Thoracic aorta (tissue), 2 donors: ENCODE measurements at regions not wholly inside any gene's neighbourhood (a gene's known extent, or its start where the extent isn't known, plus 50 kb on each side); places are given as distances from the start of the nearest gene placed in this dataset.

ENCODE experiments used
- ATAC-seq: fragments of 150-250 bp; one replicate; pipeline ENCODE4 v1.8.0; 2017; ENCODE audit warnings: low read depth; ENCODE audit not compliant: insufficient number of reproducible peaks, low FRiP score
- DNase-seq: peaks from one replicate; pipeline ENCODE4 v3.0.0-alpha.2; 2020; ENCODE audit warnings: low spot score
- H3K27ac ChIP-seq, 2 donors: fragments of 200-600 bp; sonication (generic); 1 replicate in 1 of 2; 2 replicates in 1 of 2; pipeline ENCODE4 v1.5.1; 2016; ENCODE audit warnings: mild to moderate bottlenecking in 2 of 2, moderate library complexity in 2 of 2
- H3K27me3 ChIP-seq: fragments of 200-600 bp; sonication (generic); replicated peaks from 2 replicates; pipeline ENCODE4 v1.6.0; 2016; ENCODE audit warnings: mild to moderate bottlenecking; ENCODE audit not compliant: insufficient read depth
- H3K36me3 ChIP-seq: fragments of 200-600 bp; sonication (generic); one replicate; pipeline ENCODE4 v1.5.1; 2016
- H3K4me1 ChIP-seq, 2 donors: fragments of 200-600 bp; sonication (generic); 1 replicate in 1 of 2; 2 replicates in 1 of 2; pipeline versions ENCODE4 v1.5.1 to v1.6.0; 2016; ENCODE audit warnings: low read depth in 2 of 2, mild to moderate bottlenecking in 1 of 2; ENCODE audit not compliant: control insufficient read depth in 1 of 2
- H3K4me3 ChIP-seq: fragments of 200-600 bp; sonication (generic); 2 replicates; pipeline ENCODE4 v1.5.1; 2016; ENCODE audit warnings: mild to moderate bottlenecking
- H3K9me3 ChIP-seq: fragments of 200-600 bp; sonication (generic); 2 replicates; pipeline ENCODE4 v1.5.1; 2016
- TF ChIP-seq, protein P1 (sequence below): fragments of 200-600 bp; sonication (generic); IDR thresholded peaks from one replicate; pipeline ENCODE4 v1.5.1; 2019; ENCODE audit warnings: antibody characterized with exemption

GRCh38 chr5:173452119-173452905 is 124.1 kb upstream of the STC2 start:
- Histone ChIP-seq H3K4me3 (no peak overlapping the region), H3K36me3 (no peaks in the 10 kb centered on the region), H3K27me3 (no peaks in the 10 kb centered on the region), H3K4me1 (peaks cover 13 to 16% of the 10 kb centered on the region in 2 donors), H3K9me3 (no peaks in the 10 kb centered on the region), H3K27ac (no peak overlapping the region)
- no peak for ATAC-seq
- TF ChIP-seq, protein P1, sequence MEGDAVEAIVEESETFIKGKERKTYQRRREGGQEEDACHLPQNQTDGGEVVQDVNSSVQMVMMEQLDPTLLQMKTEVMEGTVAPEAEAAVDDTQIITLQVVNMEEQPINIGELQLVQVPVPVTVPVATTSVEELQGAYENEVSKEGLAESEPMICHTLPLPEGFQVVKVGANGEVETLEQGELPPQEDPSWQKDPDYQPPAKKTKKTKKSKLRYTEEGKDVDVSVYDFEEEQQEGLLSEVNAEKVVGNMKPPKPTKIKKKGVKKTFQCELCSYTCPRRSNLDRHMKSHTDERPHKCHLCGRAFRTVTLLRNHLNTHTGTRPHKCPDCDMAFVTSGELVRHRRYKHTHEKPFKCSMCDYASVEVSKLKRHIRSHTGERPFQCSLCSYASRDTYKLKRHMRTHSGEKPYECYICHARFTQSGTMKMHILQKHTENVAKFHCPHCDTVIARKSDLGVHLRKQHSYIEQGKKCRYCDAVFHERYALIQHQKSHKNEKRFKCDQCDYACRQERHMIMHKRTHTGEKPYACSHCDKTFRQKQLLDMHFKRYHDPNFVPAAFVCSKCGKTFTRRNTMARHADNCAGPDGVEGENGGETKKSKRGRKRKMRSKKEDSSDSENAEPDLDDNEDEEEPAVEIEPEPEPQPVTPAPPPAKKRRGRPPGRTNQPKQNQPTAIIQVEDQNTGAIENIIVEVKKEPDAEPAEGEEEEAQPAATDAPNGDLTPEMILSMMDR: no peak
- no peak for DNase-seq

DNA sequence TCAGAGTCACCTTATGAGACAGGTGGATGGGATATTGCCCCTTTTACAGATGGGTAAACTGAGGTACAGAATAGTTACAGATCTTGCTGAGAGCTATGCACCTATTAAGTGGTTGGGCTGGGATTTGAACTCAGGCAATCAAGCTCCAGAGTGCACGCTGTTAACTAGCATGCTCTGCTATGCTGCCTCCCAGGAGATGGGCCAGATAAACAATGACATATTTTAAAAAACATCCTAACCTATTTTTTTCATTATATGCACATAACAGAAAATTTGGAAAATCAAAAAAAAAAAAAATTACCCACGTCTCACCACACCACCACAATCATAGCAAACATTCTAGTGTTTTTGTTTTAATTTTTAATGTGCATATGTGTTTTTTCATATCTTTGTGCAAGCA is 123.4 kb upstream of the STC2 start:
- Histone ChIP-seq H3K36me3 (no peaks in the 10 kb centered on the region), H3K27me3 (no peaks in the 10 kb centered on the region), H3K27ac (no peak overlapping the region), H3K4me3 (no peak overlapping the region), H3K4me1 (peaks cover 9 to 12% of the 10 kb centered on the region in 2 donors), H3K9me3 (no peaks in the 10 kb centered on the region)
- TF ChIP-seq, protein P1: no peak
- no peak for ATAC-seq
- DNase-seq: no peak

- TF ChIP-seq, protein P1: peak; percentile 46
- H3K27me3 ChIP-seq: no peaks in the 10 kb centered on the region
- ATAC-seq (no peak), DNase-seq (no peak)
- H3K36me3 ChIP-seq: no peaks in the 10 kb centered on the region
- no peak overlapping the region for H3K4me3 ChIP-seq
- no peak overlapping the region for H3K27ac ChIP-seq
- no peaks in the 10 kb centered on the region for H3K9me3 ChIP-seq
- peaks cover 9 to 12% of the 10 kb centered on the region in 2 donors for H3K4me1 ChIP-seq
Measured at GRCh38 chr5:173451031-173451430, 122.8 kb upstream of the STC2 start.

- Histone ChIP-seq H3K27me3 (no peaks in the 10 kb centered on the region), H3K9me3 (no peaks in the 10 kb centered on the region), H3K4me1 (peaks cover 4 to 8% of the 10 kb centered on the region in 2 donors), H3K27ac (no peak overlapping the region), H3K36me3 (no peaks in the 10 kb centered on the region), H3K4me3 (no peak overlapping the region)
- ATAC-seq (no peak), DNase-seq (no peak)
- TF ChIP-seq, protein P1: no peak
Measured at GRCh38 chr5:173450188-173450587, 122.0 kb upstream of the STC2 start.

GRCh38 chr5:173448856-173449255 is 120.6 kb upstream of the STC2 start:
- ATAC-seq (no peak), DNase-seq (no peak)
- TF ChIP-seq, protein P1: no peak
- Histone ChIP-seq H3K4me3 (no peak overlapping the region), H3K4me1 (no peaks in the 10 kb centered on the region), H3K27ac (no peak overlapping the region), H3K9me3 (no peaks in the 10 kb centered on the region), H3K36me3 (no peaks in the 10 kb centered on the region), H3K27me3 (no peaks in the 10 kb centered on the region)
